ENCODE measurements at regions not wholly inside any gene's neighbourhood (a gene's known extent, or its start where the extent isn't known, plus 50 kb on each side); places are given as distances from the start of the nearest gene placed in this dataset.

GRCh38 chr12:66976526-66976925, 292.6 kb upstream of the CAND1 start:
- no peak for DNase-seq

DNA sequence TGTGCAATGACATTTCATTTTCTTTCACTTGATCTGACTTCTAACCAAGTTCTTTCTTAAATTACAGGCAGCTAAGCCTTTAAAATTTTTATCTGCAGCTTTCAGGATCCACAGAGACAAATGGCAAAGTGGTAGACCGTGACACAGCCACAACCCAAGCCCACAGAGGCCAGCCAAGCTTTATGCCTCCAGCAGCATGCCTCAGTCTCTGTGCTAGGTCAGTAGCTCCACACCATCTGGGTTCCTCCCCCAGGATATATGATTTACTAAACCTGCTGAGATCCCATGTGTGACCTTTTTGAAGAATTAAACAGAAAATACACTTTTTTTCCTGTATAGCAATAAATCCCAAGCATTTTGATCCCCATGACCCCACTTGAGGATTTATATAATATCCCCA, 290.4 kb upstream of the CAND1 start:
- DNase-seq: no peak

DNA sequence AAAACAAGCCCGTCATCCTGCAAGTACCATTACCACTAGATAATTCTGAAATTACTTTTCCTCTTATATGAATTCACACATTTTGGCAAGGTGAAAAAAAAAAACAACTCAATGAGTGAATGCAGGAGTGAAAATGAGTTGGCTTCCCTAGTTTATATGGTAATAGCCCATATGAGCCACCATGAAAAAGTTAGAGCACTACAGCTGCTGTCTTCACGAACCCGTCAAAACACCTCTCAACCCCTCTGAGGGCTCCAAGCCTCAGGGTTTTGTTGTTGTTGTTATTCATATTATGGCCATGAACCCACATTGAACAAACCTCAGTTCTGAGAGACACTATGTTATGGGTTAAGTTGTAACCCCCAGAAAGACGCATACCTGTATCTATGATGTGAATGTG, 289.9 kb upstream of the CAND1 start:
- DNase-seq: no peak

- no peak for DNase-seq
These were observed 285.1 kb upstream of the CAND1 start for GRCh38 chr12:66984077-66984476.

- DNase-seq: no peak
These were observed 284.2 kb upstream of the CAND1 start for GRCh38 chr12:66984962-66985361.

DNA sequence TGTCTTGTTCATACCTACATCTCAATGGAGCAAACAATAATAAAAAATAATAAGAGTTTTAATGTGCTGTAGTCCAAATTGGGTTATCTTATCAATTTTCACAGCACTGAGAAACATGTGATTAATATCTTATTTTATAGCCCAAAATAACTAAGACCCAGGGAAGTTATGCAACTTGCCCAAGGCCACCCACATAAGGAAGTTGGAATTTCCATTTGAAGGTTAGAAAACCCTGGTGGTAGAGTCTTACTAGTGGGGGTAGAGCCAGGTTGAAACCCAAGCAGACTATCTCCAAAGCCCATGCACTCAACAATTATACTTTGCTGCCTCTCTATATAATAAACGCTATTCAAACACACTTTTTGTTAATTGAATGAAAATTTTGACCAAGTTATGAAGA, 270.0 kb upstream of the CAND1 start:
- no peak for DNase-seq

GRCh38 chr12:67001251-67001650, 267.9 kb upstream of the CAND1 start:
- DNase-seq: no peak

- DNase-seq: no peak
These were observed 266.4 kb upstream of the CAND1 start for GRCh38 chr12:67002720-67003119.

- peak; percentile 39 for DNase-seq
These were observed 262.5 kb upstream of the CAND1 start for GRCh38 chr12:67006610-67007009.

DNA sequence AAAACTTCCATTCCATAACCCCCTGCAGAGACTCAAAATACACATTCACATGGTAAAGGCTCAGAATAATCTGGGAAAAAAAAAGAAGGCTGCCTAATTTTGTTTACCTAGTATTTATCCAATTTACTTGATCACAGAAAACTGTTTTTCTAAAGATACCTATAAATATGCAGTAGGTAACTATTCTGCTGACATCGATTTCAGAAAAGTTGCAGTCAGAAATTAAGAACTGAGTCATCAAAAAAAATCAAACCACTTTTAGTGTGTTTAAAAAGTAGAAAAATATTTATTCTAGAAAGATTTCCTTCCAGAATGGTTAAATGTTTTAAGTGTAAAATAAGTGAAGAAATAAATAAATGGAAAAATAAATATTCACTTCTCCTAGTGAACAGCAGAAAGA, 254.5 kb upstream of the CAND1 start:
- DNase-seq: no peak

DNA sequence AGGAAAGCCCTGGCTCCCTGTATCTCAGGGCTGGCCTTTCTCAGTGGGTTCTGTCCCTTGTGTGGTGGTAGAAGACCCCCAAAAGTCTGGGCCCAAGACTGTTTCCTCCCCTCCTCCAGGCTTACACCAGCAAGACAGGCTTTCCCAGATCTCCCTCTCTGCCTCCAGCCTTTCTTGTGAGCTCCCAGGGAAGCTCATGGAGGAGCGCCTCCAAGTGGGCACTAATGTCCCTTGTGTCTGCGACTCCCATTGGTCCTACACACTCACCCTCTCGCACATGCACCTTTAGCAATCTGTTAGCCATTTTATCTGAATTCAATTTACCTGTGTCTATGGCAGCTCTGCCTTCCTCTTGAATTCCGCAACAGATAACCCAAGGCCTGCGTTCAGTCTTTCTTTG, 251.1 kb upstream of the CAND1 start:
- DNase-seq: no peak

GRCh38 chr12:67019070-67019469, 250.1 kb upstream of the CAND1 start:
- DNase-seq: peak; percentile 43

DNA sequence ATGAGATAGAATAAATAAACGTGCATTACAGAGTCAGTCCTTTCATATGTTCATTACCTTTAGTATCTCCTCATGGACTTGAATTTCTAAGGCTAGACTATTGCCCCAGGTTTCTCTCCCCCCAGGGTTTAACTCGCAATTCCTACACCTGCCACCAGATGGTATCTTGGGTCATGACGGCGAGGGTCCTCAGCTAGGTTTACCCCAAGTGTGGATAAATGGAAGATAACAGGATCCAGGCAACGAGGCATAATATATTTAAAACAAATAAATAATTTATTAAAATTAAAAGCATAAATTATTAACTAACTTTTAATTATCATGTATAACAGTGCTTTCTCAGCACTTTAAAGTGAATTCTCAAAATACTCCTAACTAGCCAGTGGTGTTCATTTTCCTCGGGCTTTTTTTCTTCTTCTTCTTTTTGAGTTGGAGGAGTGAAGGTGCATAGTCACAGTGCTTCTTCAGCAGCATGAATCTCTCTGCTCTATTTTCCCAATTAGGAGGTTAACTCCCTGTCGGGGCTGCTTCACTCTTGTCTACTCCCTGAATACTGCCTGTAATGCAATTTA, 243.5 kb upstream of the CAND1 start:
- peak; percentile 75 for DNase-seq

DNA sequence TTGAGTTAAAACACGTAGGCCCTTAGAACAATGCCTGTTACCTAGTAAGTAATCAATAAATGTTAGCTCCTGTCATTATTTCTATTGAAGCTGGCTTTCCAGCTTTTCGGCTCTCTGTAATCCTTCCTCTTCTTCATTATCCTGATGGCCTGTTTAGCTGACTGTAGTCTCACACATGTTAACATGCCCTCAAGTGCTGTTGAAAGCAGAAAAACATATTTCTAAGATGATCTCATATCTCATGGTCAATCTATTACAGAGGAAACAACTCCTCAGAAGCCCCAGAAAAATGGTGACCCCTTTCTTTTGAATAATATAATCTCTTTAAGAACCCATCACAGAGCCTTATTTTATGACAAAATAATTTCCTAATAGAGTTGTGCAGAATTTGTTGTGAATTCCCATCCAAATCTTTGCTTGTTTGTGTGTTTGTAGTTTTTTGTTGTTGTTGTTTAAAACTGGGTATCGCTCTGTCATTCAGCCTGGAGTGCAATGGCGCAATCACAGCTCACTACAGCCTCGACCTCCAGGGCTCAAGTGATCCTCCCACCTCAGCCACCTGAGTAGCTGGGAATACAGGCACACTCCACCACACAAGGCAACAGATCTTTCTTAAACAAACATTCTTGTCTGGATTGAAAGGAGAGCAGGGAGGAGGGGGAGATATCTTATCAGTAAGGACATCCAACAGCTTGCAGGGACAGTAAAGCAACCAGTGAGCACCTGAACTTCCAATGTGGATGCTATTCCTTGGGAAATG, 242.5 kb upstream of the CAND1 start:
- peak; percentile 14 for DNase-seq

DNA sequence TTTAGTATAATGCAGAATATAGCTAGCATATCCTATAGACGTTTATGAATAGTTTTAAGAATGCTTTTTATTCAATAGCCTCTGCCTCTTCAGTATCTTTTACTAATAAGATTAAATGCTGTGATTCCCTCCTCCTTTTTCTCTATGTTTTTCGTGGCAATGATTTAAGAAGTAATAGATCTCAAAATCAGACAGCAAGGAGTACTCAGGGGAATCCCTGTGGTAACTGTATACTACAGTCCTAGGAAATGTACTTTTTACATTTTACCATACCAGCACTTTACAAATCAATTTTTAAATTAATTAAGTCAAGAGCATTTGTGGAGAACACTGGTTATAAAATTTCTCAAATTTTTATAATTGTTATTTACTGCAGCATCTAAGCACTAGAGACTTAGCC, 240.6 kb upstream of the CAND1 start:
- DNase-seq: no peak

- DNase-seq: peak; percentile 92
These were observed 234.9 kb upstream of the CAND1 start for GRCh38 chr12:67034110-67034879.

- DNase-seq: no peak
These were observed 234.0 kb upstream of the CAND1 start for GRCh38 chr12:67035121-67035520.

DNA sequence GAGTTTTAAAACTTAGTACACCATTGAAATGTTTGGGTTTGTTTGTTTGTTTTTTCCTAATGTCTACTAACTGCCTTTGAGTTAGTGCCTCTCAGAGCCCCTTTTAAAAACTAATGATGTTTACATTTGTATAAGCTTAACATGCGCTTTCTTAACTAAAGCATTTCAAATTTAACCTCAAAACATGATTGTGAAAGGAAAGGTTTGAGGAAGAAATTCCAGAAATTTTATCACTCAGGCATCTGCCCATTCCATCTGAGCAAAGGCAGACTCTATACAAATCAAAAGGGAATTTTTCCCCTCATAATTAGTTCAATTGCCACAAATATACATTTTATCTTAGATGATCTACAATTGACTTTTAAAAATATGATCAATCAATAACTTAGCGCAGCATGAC, 230.7 kb upstream of the CAND1 start:
- DNase-seq: no peak

GRCh38 chr12:67039995-67040860, 228.9 kb upstream of the CAND1 start:
- DNase-seq: peak; percentile 24

DNA sequence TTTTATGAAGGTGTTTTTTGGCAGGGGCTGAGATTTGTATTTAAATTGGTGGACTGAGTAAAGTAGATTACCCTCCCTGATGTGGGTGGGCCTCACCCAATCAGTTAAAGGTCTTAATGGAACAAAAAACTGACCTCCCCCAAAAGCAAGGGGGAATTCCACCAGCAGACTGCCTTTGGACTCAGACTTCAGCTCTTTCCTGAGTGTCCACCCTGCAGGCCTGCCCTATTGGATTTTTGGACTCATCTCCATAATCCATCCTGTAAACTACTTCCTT, 228.4 kb upstream of the CAND1 start:
- DNase-seq: no peak

GRCh38 chr12:67042697-67043131, 226.4 kb upstream of the CAND1 start:
- DNase-seq: peak; percentile 96

DNA sequence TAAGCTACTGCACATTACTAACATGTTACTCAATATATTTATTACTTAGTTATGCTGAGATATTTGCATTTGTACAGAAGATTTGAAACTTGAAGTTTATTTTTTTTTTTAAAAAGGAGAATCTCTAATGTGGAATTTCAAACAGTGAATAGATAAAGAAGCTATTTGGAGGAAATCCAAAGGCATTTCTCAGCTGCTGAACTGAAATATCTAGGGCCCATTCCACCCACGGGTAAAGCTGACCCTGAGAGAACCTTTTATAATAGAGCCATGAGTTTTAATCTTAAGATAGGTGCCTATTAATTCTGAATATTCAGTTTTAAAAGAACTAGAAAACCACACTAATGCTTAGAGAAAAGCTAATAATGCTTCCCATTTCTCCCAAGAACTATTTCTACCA, 225.4 kb upstream of the CAND1 start:
- no peak for DNase-seq

- DNase-seq: no peak
These were observed 223.5 kb upstream of the CAND1 start for GRCh38 chr12:67045650-67046049.
